Fibroblast of lung (primary cell): ENCODE measurements at regions not wholly inside any gene's neighbourhood (a gene's known extent, or its start where the extent isn't known, plus 50 kb on each side); places are given as distances from the start of the nearest gene placed in this dataset.
A peak's percentile ranks its signal among the peaks of the same experiment; 100 is the strongest.

Source experiments
- DNase-seq, 2 donors: peaks; one replicate each; pipeline versions ENCODE4 v3.0.0 to v3.0.0-alpha.2; 2010; ENCODE audit warnings: low read depth in 2 of 2
- H2AFZ ChIP-seq: 2 replicates; pipeline ENCODE4 v1.5.1; 2012; ENCODE audit warnings: low read length, control low read depth, inconsistent platforms
- H3K27ac ChIP-seq: 2 replicates; pipeline ENCODE4 v1.5.1; 2011; ENCODE audit warnings: low read length, control low read depth; ENCODE audit not compliant: insufficient read depth
- H3K27me3 ChIP-seq: 2 replicates; pipeline ENCODE4 v1.5.1; 2011; ENCODE audit warnings: mild to moderate bottlenecking, low read length; ENCODE audit not compliant: control insufficient read depth, insufficient read depth
- H3K36me3 ChIP-seq: 2 replicates; pipeline ENCODE4 v1.5.1; 2011; ENCODE audit warnings: low read length; ENCODE audit not compliant: control insufficient read depth, insufficient read depth
- H3K4me1 ChIP-seq: 2 replicates; pipeline ENCODE4 v1.5.1; 2011; ENCODE audit warnings: low read length; ENCODE audit not compliant: control insufficient read depth, insufficient read depth; ENCODE audit errors: extremely low read depth
- H3K4me2 ChIP-seq: 2 replicates; pipeline ENCODE4 v1.5.1; 2011; ENCODE audit warnings: low read length, control low read depth; ENCODE audit not compliant: insufficient read depth; ENCODE audit errors: extremely low read depth
- H3K4me3 ChIP-seq, 4 experiments: fragments of 200-600 bp in 1 of 4; sonication (generic) in 1 of 4; replicated peaks in 1 of 4; 2 replicates each; pipeline ENCODE4 v1.5.1; 2011 to 2016; ENCODE audit warnings: low read length in 4 of 4, low read depth in 3 of 4, mild to moderate bottlenecking in 3 of 4, control low read depth in 2 of 4, inconsistent platforms in 1 of 4, mixed read lengths in 1 of 4; ENCODE audit not compliant: insufficient read depth in 1 of 4; ENCODE audit errors: control extremely low read depth in 1 of 4
- H3K79me2 ChIP-seq: 2 replicates; pipeline ENCODE4 v1.5.1; 2012; ENCODE audit warnings: mild to moderate bottlenecking, low read length, inconsistent platforms; ENCODE audit not compliant: control insufficient read depth, insufficient read depth
- H3K9ac ChIP-seq: 2 replicates; pipeline ENCODE4 v1.5.1; 2011; ENCODE audit warnings: mild to moderate bottlenecking, low read length, control low read depth; ENCODE audit not compliant: insufficient read depth
- H3K9me3 ChIP-seq: 2 replicates; pipeline ENCODE4 v1.5.1; 2012; ENCODE audit warnings: low read depth, low read length; ENCODE audit not compliant: control insufficient read depth, insufficient read depth
- H4K20me1 ChIP-seq: 2 replicates; pipeline ENCODE4 v1.5.1; 2011; ENCODE audit warnings: low read length; ENCODE audit not compliant: control insufficient read depth, insufficient read depth; ENCODE audit errors: extremely low read depth
- CTCF ChIP-seq, 2 donors: IDR thresholded peaks in 1 of 2; conservative IDR thresholded peaks in 1 of 2; 1 replicate in 1 of 2; 2 replicates in 1 of 2; pipeline ENCODE4 v1.5.1; 2011 to 2012; ENCODE audit warnings: low read length in 2 of 2, control low read depth in 1 of 2, inconsistent platforms in 1 of 2, low read depth in 1 of 2, mild to moderate bottlenecking in 1 of 2
- EZH2 ChIP-seq: IDR thresholded peaks from 2 replicates; pipeline ENCODE4 v1.5.1; 2012; ENCODE audit warnings: low read length, control low read depth, mild to moderate bottlenecking; ENCODE audit errors: missing control alignments

GRCh38 chr3:156610154-156610553 lies 55.2 kb upstream of the SSR3 start:
- Histone ChIP-seq H3K4me2 (no peak overlapping the region), H4K20me1 (no peaks in the 10 kb centered on the region), H3K4me1 (peaks cover 2% of the 10 kb centered on the region), H3K4me3 (no peak overlapping the region), H3K9me3 (no peaks in the 10 kb centered on the region), H3K9ac (no peak overlapping the region), H2AFZ (peak overlapping the region; percentile 20), H3K27me3 (no peaks in the 10 kb centered on the region), H3K36me3 (no peaks in the 10 kb centered on the region), H3K27ac (no peak overlapping the region), H3K79me2 (no peaks in the 10 kb centered on the region)
- no peak for DNase-seq
- TF ChIP-seq CTCF (conservative IDR thresholded peaks at IDR 0.05 in 1 of 2, IDR thresholded peaks at IDR 0.05 in 1 of 2; ENCODE audit: low read depth in 1 of 2, low read length in 2 of 2) = no peak
- no peak for TF ChIP-seq EZH2

- H3K4me1 ChIP-seq = peaks cover 2% of the 10 kb centered on the region
- no peak for DNase-seq
- no peaks in the 10 kb centered on the region for H4K20me1 ChIP-seq
- no peak for TF ChIP-seq EZH2
- TF ChIP-seq CTCF (conservative IDR thresholded peaks at IDR 0.05 in 1 of 2, IDR thresholded peaks at IDR 0.05 in 1 of 2; ENCODE audit: low read depth in 1 of 2, low read length in 2 of 2) = no peak
- H3K36me3 ChIP-seq = no peaks in the 10 kb centered on the region
- H3K4me2 ChIP-seq = no peak overlapping the region
- H3K9me3 ChIP-seq = no peaks in the 10 kb centered on the region
- H3K4me3 ChIP-seq = no peak overlapping the region
- H3K27ac ChIP-seq = no peak overlapping the region
- H3K9ac ChIP-seq = no peak overlapping the region
- no peaks in the 10 kb centered on the region for H3K27me3 ChIP-seq
- no peaks in the 10 kb centered on the region for H3K79me2 ChIP-seq
- no peak overlapping the region for H2AFZ ChIP-seq
Observed at GRCh38 chr3:156609546-156609945, 54.6 kb upstream of the SSR3 start.

- no peak overlapping the region for H3K4me2 ChIP-seq
- H2AFZ ChIP-seq = peak overlapping the region; percentile 7
- H4K20me1 ChIP-seq = no peaks in the 10 kb centered on the region
- H3K4me1 ChIP-seq = peaks cover 2% of the 10 kb centered on the region
- DNase-seq = no peak
- no peaks in the 10 kb centered on the region for H3K9me3 ChIP-seq
- TF ChIP-seq CTCF (conservative IDR thresholded peaks at IDR 0.05 in 1 of 2, IDR thresholded peaks at IDR 0.05 in 1 of 2; ENCODE audit: low read depth in 1 of 2, low read length in 2 of 2) (no peak), EZH2 (no peak)
- no peaks in the 10 kb centered on the region for H3K27me3 ChIP-seq
- H3K27ac ChIP-seq = no peak overlapping the region
- H3K9ac ChIP-seq = no peak overlapping the region
- H3K79me2 ChIP-seq = no peaks in the 10 kb centered on the region
- no peak overlapping the region for H3K4me3 ChIP-seq
- no peaks in the 10 kb centered on the region for H3K36me3 ChIP-seq
Observed at GRCh38 chr3:156608601-156609514, 53.9 kb upstream of the SSR3 start.
